ENCODE measurements at regions not wholly inside any gene's neighbourhood (a gene's known extent, or its start where the extent isn't known, plus 50 kb on each side); places are given as distances from the start of the nearest gene placed in this dataset.
A peak's percentile ranks its signal among the peaks of the same experiment; 100 is the strongest.

- H3K27me3 Mint-ChIP-seq (ENCODE audit: low read depth) = peaks cover 3% of the 10 kb centered on the region
- no peak overlapping the region for H3K4me3 Mint-ChIP-seq
- DNase-seq (ENCODE audit: low spot score in 2 of 2, unreplicated experiment in 2 of 2) = no peak
- no peaks in the 10 kb centered on the region for H3K9me3 Mint-ChIP-seq
- no peak overlapping the region for H3K27ac Mint-ChIP-seq
- no peaks in the 10 kb centered on the region for H3K4me1 Mint-ChIP-seq
- no peak for TF ChIP-seq CTCF (IDR thresholded peaks at IDR 0.05; ENCODE audit: unreplicated experiment)
- no peaks in the 10 kb centered on the region for H3K36me3 Mint-ChIP-seq
These were observed 86.0 kb upstream of the TNRC6A start for GRCh38 chr16:24643489-24643888.

GRCh38 chr16:24645739-24646645 lies 83.5 kb upstream of the TNRC6A start:
- no peak for TF ChIP-seq CTCF (IDR thresholded peaks at IDR 0.05; ENCODE audit: unreplicated experiment)
- H3K27me3 Mint-ChIP-seq (ENCODE audit: low read depth) = peaks cover 3% of the 10 kb centered on the region
- no peak overlapping the region for H3K4me3 Mint-ChIP-seq
- no peak for DNase-seq (ENCODE audit: low spot score in 2 of 2, unreplicated experiment in 2 of 2)
- H3K9me3 Mint-ChIP-seq = no peaks in the 10 kb centered on the region
- H3K36me3 Mint-ChIP-seq = no peaks in the 10 kb centered on the region
- no peaks in the 10 kb centered on the region for H3K4me1 Mint-ChIP-seq
- H3K27ac Mint-ChIP-seq = peak overlapping the region; percentile 21

GRCh38 chr16:24646646-24646995 lies 82.8 kb upstream of the TNRC6A start:
- no peak for DNase-seq (ENCODE audit: low spot score in 2 of 2, unreplicated experiment in 2 of 2)
- no peaks in the 10 kb centered on the region for H3K4me1 Mint-ChIP-seq
- no peak overlapping the region for H3K27ac Mint-ChIP-seq
- H3K36me3 Mint-ChIP-seq = no peaks in the 10 kb centered on the region
- no peak overlapping the region for H3K4me3 Mint-ChIP-seq
- H3K9me3 Mint-ChIP-seq = no peaks in the 10 kb centered on the region
- peaks cover 2% of the 10 kb centered on the region for H3K27me3 Mint-ChIP-seq (ENCODE audit: low read depth)
- no peak for TF ChIP-seq CTCF (IDR thresholded peaks at IDR 0.05; ENCODE audit: unreplicated experiment)

GRCh38 chr16:24652209-24652712 lies 77.2 kb upstream of the TNRC6A start:
- Mint-ChIP-seq H3K27me3 (ENCODE audit: low read depth) (no peaks in the 10 kb centered on the region), H3K4me3 (no peak overlapping the region), H3K4me1 (peaks cover 12% of the 10 kb centered on the region), H3K9me3 (no peaks in the 10 kb centered on the region), H3K36me3 (no peaks in the 10 kb centered on the region), H3K27ac (no peak overlapping the region)
- no peak for TF ChIP-seq CTCF (IDR thresholded peaks at IDR 0.05; ENCODE audit: unreplicated experiment)
- DNase-seq (ENCODE audit: low spot score in 2 of 2, unreplicated experiment in 2 of 2) = no peak

- Mint-ChIP-seq H3K4me3 (no peak overlapping the region), H3K9me3 (no peaks in the 10 kb centered on the region), H3K27me3 (ENCODE audit: low read depth) (no peaks in the 10 kb centered on the region), H3K36me3 (no peaks in the 10 kb centered on the region), H3K4me1 (peaks cover 12% of the 10 kb centered on the region), H3K27ac (peak overlapping the region; percentile 10)
- no peak for TF ChIP-seq CTCF (IDR thresholded peaks at IDR 0.05; ENCODE audit: unreplicated experiment)
- DNase-seq (ENCODE audit: low spot score in 2 of 2, unreplicated experiment in 2 of 2) = no peak
These were observed 76.6 kb upstream of the TNRC6A start for GRCh38 chr16:24652803-24653202.

Measured in mesothelial cell of epicardium (in vitro differentiated cells).